ENCODE measurements at regions not wholly inside any gene's neighbourhood (a gene's known extent, or its start where the extent isn't known, plus 50 kb on each side); places are given as distances from the start of the nearest gene placed in this dataset.
A peak's percentile ranks its signal among the peaks of the same experiment; 100 is the strongest.
"Not testable (repeated sequence)": the region's sequence is repeated elsewhere in the genome, so short reads cannot be mapped to it uniquely, and the experiment has no call there.

DNA sequence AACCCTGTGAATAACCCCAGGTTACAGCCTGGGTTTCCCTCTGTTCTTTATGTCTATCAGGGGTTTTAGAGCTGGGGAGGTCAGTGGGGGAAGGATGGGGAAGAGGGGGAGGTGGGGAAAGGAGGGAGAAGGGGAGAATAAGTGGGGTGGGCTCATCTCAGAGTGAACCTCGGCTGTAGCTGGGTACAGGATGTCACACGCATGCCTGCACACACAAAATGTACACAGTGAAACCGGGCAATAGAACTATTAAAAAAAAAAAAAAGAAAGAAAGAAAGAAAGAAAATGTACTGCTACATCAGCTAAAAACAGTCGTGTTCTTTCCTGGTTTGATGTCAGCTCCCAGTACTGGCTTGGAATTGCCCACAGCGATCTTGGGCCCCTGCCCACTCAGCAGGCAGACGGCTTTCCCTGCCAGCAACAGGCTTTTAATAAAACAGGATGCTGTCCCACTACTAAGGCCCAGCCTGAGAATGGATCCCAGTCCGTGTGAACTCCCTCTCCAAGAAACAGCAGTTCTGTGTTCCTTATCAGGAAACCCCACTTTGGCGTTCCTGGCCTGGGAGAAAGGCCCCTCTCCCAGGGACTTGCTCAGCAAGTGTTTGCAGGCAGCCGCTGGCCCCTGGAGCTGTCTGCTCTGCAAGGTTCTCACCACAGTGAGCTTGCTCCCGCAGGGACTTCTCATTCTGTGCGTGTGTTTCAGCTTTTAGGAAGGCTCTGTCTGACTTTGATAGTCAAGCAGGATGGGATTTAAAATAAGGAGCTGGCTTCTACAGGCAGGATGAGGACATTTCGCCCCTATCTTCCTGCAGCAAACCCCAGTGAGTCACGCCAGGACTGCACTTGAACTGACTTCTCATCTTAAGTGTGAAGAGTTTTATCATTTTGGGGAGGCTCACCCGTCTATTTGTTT, 225.6 kb downstream of the BCL2L11 start:
- H3K27ac Mint-ChIP-seq, H3K27me3 Mint-ChIP-seq, ATAC-seq, H3K4me3 Mint-ChIP-seq, H3K4me1 Mint-ChIP-seq, H3K36me3 Mint-ChIP-seq, H3K9me3 Mint-ChIP-seq: not testable (repeated sequence)

DNA sequence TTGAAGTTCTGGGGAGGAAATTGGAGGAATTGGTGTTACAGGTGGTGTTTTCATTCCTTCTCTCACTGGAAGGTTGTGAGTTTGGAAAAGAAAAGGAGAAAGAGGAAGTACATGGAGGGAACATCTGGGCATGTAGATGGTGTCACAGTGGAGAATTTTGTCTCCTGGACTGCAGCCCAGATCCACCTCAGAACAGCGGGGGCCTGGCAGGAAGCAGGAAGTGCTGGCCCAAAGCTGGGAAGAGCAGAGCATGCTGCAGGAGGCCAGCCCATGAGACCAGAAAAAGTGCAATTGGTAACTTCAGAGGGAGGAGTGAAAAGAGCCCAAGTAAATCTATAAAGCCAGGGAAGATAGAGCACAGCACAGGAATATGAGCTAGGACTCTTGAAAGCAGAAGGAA, 227.0 kb downstream of the BCL2L11 start:
- not testable (repeated sequence) for H3K27ac Mint-ChIP-seq, H3K4me1 Mint-ChIP-seq, H3K36me3 Mint-ChIP-seq, H3K4me3 Mint-ChIP-seq, H3K9me3 Mint-ChIP-seq, H3K27me3 Mint-ChIP-seq, ATAC-seq

- not testable (repeated sequence) for H3K4me1 Mint-ChIP-seq, H3K36me3 Mint-ChIP-seq, ATAC-seq, H3K27me3 Mint-ChIP-seq, H3K27ac Mint-ChIP-seq, H3K9me3 Mint-ChIP-seq, H3K4me3 Mint-ChIP-seq
These were observed 227.6 kb downstream of the BCL2L11 start for GRCh38 chr2:111348316-111348715.

DNA sequence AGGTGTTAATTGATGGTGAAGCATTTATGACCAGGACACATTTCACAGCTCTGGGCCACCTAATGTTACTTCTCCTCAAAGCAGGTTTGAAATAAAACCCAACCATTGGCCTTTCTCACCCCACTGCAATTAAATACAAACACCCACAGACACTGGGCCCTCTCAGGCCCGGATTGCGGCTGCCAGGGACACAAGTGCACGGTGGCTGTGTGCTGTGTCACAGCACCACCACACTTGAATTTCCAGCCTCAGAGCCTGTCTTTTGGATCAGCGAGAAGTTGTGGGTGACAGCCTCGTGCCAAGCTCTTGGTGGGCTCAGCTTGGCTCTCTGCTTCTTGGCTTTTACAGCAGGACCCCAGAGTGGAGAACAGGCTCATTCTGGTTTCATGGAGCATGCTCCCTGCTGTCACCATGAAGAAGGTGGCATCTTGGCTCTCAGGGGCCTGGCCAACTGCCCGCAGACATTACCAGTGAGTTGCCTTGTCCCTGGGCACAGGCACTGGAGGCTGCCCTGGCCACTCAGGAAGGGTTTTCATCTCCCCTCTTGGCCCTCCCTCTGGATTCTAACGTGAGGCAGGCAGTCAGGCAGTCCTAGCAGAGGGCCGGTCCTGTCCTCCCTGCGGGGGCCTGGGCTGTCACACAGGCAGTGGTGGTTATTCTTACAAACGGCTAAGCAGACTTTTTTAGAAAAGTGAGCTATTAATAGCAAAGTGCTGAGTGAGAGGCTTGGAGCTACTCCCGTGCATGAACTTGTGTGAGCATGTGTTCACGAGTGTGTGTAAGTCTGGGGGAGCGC, 234.5 kb downstream of the BCL2L11 start:
- H3K27me3 Mint-ChIP-seq, H3K27ac Mint-ChIP-seq, H3K4me3 Mint-ChIP-seq, H3K4me1 Mint-ChIP-seq, ATAC-seq, H3K36me3 Mint-ChIP-seq, H3K9me3 Mint-ChIP-seq: not testable (repeated sequence)

DNA sequence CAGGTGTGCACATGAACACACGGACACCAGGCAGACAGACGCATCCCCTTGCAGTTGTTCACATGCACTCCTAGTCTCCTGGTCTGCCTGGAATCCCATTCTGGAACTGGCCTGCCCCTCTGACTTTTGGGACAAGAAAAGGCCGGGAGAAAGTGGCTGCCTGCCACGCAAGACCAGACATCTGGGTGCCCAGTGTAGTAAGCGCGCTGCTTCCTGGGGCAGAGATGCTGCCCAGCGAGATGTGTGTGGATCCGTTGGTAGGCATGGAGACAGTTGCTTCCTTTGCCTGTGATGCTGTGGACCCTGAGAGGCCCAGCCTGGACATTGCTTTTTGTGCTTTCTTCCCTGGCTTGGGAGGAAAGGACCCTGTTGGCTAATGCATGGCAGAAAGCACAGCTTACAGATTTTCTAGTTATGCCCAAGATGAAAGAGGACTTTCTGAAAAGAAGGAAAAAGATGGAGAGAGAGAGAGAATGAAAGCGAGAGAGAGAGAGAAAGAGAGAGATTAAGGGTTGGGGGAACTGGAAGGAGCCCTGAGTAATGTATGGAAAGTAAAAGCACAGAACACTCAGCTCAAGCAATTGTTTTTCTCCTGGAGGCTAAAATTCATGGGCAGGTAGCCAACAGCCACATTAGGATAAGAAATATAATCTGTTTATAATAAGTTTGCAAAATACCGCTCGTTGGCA, 235.3 kb downstream of the BCL2L11 start:
- ATAC-seq, H3K4me3 Mint-ChIP-seq, H3K9me3 Mint-ChIP-seq, H3K27ac Mint-ChIP-seq, H3K4me1 Mint-ChIP-seq, H3K36me3 Mint-ChIP-seq, H3K27me3 Mint-ChIP-seq: not testable (repeated sequence)

DNA sequence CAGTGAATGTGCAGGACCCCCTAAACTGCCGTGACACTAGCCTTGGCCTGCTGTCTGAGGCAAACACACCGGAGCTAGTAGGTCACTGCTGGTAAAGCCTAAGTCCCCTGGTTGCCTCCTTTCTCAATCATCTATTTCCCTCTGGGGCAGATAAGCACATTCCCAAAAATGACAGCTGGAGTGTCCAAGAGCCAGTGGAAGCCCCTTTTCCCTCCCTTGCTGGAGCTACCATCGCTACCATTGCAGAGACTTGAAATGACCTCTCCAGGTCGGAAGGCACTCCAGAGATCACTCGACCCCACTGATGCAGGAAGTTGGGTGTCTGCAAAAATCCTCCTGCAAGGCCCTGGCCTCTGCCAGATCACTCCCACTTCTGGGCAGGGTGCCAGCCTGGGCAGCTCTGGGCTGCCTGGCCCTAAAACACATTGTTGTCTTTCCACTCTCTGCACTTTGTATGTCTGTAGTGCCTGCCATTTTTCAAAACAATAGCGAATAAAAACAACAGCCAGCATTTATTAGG, 235.9 kb downstream of the BCL2L11 start:
- not testable (repeated sequence) for H3K9me3 Mint-ChIP-seq, ATAC-seq, H3K4me3 Mint-ChIP-seq, H3K36me3 Mint-ChIP-seq, H3K27me3 Mint-ChIP-seq, H3K4me1 Mint-ChIP-seq, H3K27ac Mint-ChIP-seq

- not testable (repeated sequence) for H3K36me3 Mint-ChIP-seq, H3K4me3 Mint-ChIP-seq, H3K9me3 Mint-ChIP-seq, H3K27me3 Mint-ChIP-seq, ATAC-seq, H3K27ac Mint-ChIP-seq, H3K4me1 Mint-ChIP-seq
These were observed 245.4 kb downstream of the BCL2L11 start for GRCh38 chr2:111365986-111366640.

DNA sequence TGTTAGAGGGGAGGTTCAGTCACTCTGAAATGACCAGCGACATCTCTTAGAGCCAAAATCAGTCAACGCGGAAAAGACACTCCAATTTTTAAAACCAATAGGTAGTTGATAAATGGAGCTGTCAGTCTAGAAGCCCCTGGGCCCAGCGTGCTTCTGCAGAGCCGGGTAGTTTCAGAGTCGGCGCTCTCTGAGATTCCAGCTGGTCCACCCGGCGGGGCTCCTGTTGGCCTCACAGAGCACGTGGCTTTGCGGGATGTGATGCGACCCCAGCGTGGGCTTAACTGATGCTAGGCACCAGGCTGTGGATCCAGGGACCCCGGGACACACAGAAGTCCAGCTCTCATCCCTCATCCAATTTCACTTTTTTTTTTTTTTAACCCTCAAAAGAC, 245.9 kb downstream of the BCL2L11 start:
- not testable (repeated sequence) for H3K36me3 Mint-ChIP-seq, ATAC-seq, H3K4me3 Mint-ChIP-seq, H3K4me1 Mint-ChIP-seq, H3K9me3 Mint-ChIP-seq, H3K27ac Mint-ChIP-seq, H3K27me3 Mint-ChIP-seq

DNA sequence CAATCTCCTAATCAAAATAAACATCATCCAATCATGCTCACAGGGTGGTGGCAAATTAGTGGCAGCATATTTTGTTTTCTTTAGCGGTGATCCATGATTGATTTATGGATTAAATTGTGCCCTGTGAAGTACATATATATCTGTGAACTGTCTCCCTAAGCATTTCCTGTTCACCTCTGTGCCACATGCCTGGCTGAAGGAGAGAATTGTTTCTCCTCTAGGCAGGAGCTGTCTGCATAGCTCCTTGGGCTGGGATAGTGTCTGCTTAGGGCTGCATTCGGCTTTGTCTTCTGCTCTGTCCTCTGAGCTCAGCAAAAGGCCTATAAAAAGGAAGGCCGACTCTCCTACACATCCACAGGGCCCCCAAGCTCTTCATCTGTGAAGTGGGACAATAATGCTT, 246.4 kb downstream of the BCL2L11 start:
- H3K4me3 Mint-ChIP-seq, H3K36me3 Mint-ChIP-seq, H3K27me3 Mint-ChIP-seq, H3K9me3 Mint-ChIP-seq, ATAC-seq, H3K27ac Mint-ChIP-seq, H3K4me1 Mint-ChIP-seq: not testable (repeated sequence)

DNA sequence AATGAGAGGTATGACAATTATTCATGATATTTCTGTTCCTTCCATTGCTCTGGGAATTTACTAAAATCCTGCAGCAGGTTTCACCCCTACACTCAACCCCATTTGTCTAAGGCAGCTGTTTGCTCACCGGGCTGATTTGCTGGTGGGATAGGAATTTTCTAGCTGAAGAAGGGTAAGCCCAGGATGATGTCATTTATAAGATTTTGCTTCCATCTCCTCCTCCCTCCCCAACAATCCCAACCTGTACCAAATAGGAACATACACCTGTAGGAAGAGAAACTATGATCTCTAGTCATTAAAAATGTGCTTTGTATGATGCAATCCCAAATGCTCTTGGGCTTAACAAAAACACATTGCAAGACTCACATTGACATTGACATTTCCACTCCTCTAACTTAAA, 247.2 kb downstream of the BCL2L11 start:
- not testable (repeated sequence) for H3K36me3 Mint-ChIP-seq, H3K27me3 Mint-ChIP-seq, H3K4me1 Mint-ChIP-seq, H3K9me3 Mint-ChIP-seq, H3K4me3 Mint-ChIP-seq, H3K27ac Mint-ChIP-seq
- ATAC-seq, result peak; percentile 48

GRCh38 chr2:111368288-111368687, 247.6 kb downstream of the BCL2L11 start:
- H3K36me3 Mint-ChIP-seq, result not testable (repeated sequence)

DNA sequence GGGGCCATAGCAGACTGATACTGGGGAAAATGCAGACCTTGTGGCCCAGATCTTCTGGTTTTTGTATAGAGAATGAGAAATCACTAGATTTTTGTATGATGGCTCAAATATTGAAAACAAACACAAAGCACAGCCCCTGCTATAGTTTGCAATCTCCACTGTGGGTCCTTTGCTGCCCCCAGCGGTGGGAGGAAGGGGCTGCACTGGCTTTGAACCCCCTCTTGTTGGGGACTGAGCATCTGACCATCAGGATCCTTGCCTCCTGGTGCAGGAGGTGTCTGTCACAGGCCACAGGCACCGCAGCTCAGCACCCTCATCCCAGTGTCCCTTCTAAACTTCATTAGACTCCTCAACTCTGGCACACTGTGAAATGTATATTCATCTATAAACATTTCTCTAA, 252.3 kb downstream of the BCL2L11 start:
- not testable (repeated sequence) for H3K4me3 Mint-ChIP-seq, ATAC-seq, H3K9me3 Mint-ChIP-seq, H3K27ac Mint-ChIP-seq, H3K4me1 Mint-ChIP-seq, H3K36me3 Mint-ChIP-seq, H3K27me3 Mint-ChIP-seq

More at GRCh38 chr2:111368288-111368687, 247.6 kb downstream of the BCL2L11 start:
- H3K4me3 Mint-ChIP-seq, H3K27me3 Mint-ChIP-seq, H3K27ac Mint-ChIP-seq, H3K4me1 Mint-ChIP-seq, H3K9me3 Mint-ChIP-seq: not testable (repeated sequence)
- peak; percentile 93 for ATAC-seq

DNA sequence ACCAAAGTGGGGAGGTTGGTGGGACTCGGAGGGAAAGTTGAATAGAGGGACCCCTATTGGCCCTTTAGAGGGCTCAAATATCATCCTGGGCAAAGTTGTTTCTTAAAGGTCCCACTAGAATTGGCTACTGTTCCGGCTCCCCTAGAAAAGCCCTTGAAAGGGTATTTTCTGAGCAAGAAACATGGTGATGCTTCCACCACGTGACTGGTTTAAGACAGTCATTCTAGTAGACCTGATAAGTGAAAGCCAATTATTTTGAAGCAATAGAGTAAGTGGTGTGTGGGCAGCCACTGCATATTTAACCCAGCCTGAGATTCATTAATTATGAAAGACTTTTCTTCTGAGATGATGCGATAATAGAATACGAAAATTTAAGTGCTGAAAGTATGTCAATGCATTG, 253.3 kb downstream of the BCL2L11 start:
- H3K4me1 Mint-ChIP-seq, H3K4me3 Mint-ChIP-seq, H3K9me3 Mint-ChIP-seq, H3K36me3 Mint-ChIP-seq, H3K27me3 Mint-ChIP-seq, ATAC-seq, H3K27ac Mint-ChIP-seq: not testable (repeated sequence)

DNA sequence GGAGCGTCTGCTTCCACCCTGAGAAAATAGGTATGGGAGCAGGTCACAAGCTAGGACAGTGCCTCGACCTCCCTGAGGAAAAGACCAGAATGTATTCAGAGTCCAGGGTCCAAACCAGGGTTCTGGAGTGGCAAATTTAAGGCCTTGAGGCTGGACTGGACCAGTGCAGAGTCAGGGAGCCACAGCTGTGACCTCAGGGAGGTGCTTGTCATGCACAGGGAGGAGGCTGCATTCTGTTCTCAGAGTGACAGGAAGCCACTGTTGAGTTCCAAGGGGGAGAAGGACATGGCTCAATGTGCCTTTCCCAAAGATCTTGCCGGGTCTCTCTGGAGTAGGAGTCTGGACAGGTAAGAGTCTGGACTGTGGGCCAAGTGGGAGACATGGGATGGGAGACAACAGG, 254.0 kb downstream of the BCL2L11 start:
- H3K27me3 Mint-ChIP-seq, H3K27ac Mint-ChIP-seq, ATAC-seq, H3K4me3 Mint-ChIP-seq, H3K36me3 Mint-ChIP-seq, H3K4me1 Mint-ChIP-seq, H3K9me3 Mint-ChIP-seq: not testable (repeated sequence)

- not testable (repeated sequence) for H3K4me3 Mint-ChIP-seq, ATAC-seq, H3K4me1 Mint-ChIP-seq, H3K27ac Mint-ChIP-seq, H3K36me3 Mint-ChIP-seq, H3K9me3 Mint-ChIP-seq, H3K27me3 Mint-ChIP-seq
These were observed 254.7 kb downstream of the BCL2L11 start for GRCh38 chr2:111375320-111375883.
